ENCODE measurements at regions not wholly inside any gene's neighbourhood (a gene's known extent, or its start where the extent isn't known, plus 50 kb on each side); places are given as distances from the start of the nearest gene placed in this dataset.

- H3K4me1 ChIP-seq (ENCODE audit: control insufficient read depth in 1 of 2, insufficient read depth in 2 of 2, low read depth in 1 of 2, low read length in 1 of 2) = no peaks in the 10 kb centered on the region
- H3K27me3 ChIP-seq (ENCODE audit: insufficient read depth) = no peaks in the 10 kb centered on the region
- no peaks in the 10 kb centered on the region for H3K79me2 ChIP-seq (ENCODE audit: insufficient read depth)
- H3K9me3 ChIP-seq = no peaks in the 10 kb centered on the region
- DNase-seq = no peak
- 0% methylated on average over 1 of the region's 1 CpG for WGBS (ENCODE audit: low lambda C conversion rate)
- no peak overlapping the region for H3K4me3 ChIP-seq (ENCODE audit: low read depth in 2 of 2, low read length in 1 of 2)
- TF ChIP-seq SIN3A (IDR thresholded peaks at IDR 0.05; ENCODE audit: borderline replicate concordance, low read depth, low read length) (no peak), ZBTB33 (IDR thresholded peaks at IDR 0.05; ENCODE audit: borderline replicate concordance, low read depth) (no peak), GABPA (IDR thresholded peaks at IDR 0.05; ENCODE audit: low read depth) (no peak), CHD2 (IDR thresholded peaks at IDR 0.05; ENCODE audit: low read length, partially characterized antibody) (no peak), POLR2AphosphoS5 (IDR thresholded peaks at IDR 0.05; ENCODE audit: low read depth, low read length) (no peak), YY1 (IDR thresholded peaks at IDR 0.05; ENCODE audit: low read depth) (no peak), RFX5 (IDR thresholded peaks at IDR 0.05; ENCODE audit: low read length) (no peak), NFIC (IDR thresholded peaks at IDR 0.05; ENCODE audit: borderline replicate concordance) (no peak), GATA2 (CRISPR knock-in tag; IDR thresholded peaks at IDR 0.05) (no peak), RAD21 (IDR thresholded peaks at IDR 0.05; ENCODE audit: low read length) (no peak), MXI1 (IDR thresholded peaks at IDR 0.05; ENCODE audit: low read depth, low read length) (no peak), CTCF (IDR thresholded peaks at IDR 0.05) (no peak), TAF1 (IDR thresholded peaks at IDR 0.05; ENCODE audit: borderline replicate concordance, low read depth, low read length) (no peak), FOXM1 (IDR thresholded peaks at IDR 0.05; ENCODE audit: low read depth) (no peak), MEF2A (IDR thresholded peaks at IDR 0.05; ENCODE audit: borderline replicate concordance, low read depth) (no peak)
- TF ChIP-seq, protein P1, sequence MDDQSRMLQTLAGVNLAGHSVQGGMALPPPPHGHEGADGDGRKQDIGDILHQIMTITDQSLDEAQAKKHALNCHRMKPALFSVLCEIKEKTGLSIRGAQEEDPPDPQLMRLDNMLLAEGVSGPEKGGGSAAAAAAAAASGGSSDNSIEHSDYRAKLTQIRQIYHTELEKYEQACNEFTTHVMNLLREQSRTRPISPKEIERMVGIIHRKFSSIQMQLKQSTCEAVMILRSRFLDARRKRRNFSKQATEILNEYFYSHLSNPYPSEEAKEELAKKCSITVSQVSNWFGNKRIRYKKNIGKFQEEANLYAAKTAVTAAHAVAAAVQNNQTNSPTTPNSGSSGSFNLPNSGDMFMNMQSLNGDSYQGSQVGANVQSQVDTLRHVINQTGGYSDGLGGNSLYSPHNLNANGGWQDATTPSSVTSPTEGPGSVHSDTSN (IDR thresholded peaks at IDR 0.05) = no peak
- TF ChIP-seq, protein P2, sequence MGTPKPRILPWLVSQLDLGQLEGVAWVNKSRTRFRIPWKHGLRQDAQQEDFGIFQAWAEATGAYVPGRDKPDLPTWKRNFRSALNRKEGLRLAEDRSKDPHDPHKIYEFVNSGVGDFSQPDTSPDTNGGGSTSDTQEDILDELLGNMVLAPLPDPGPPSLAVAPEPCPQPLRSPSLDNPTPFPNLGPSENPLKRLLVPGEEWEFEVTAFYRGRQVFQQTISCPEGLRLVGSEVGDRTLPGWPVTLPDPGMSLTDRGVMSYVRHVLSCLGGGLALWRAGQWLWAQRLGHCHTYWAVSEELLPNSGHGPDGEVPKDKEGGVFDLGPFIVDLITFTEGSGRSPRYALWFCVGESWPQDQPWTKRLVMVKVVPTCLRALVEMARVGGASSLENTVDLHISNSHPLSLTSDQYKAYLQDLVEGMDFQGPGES (IDR thresholded peaks at IDR 0.05; ENCODE audit: low read depth, low read length) = no peak
- H3F3A ChIP-seq (replicated peaks; ENCODE audit: insufficient read depth) = no peaks in the 10 kb centered on the region
- no peak overlapping the region for H3K4me2 ChIP-seq
- no peaks in the 10 kb centered on the region for H3K9me2 ChIP-seq
- ChIA-PET POLR2A (no interaction called here), CTCF (interaction anchor here (1.0 kb wide), 2 partner anchors 18 to 75 kb away, joined by 3 read pairs; no protein-coding TSS in a partner anchor)
- no peaks in the 10 kb centered on the region for H4K20me1 ChIP-seq (ENCODE audit: insufficient read depth)
- no peaks in the 10 kb centered on the region for H3K36me3 ChIP-seq (replicated peaks in 1 of 2; ENCODE audit: control insufficient read depth in 1 of 2, insufficient read depth in 2 of 2, low read length in 1 of 2)
- H2AFZ ChIP-seq (ENCODE audit: low read depth) = no peak overlapping the region
- H3K27ac ChIP-seq (ENCODE audit: low read depth in 2 of 2, low read length in 1 of 2) = no peak overlapping the region
- H3K9ac ChIP-seq = no peak overlapping the region
Measured at GRCh38 chr2:238710032-238710735, 137.7 kb upstream of the TWIST2 start.

Measured in SK-N-SH (cell line).